Epidermal melanocyte (primary cell): ENCODE measurements at regions not wholly inside any gene's neighbourhood (a gene's known extent, or its start where the extent isn't known, plus 50 kb on each side); places are given as distances from the start of the nearest gene placed in this dataset.
A peak's percentile ranks its signal among the peaks of the same experiment; 100 is the strongest.
"Not testable (repeated sequence)": the region's sequence is repeated elsewhere in the genome, so short reads cannot be mapped to it uniquely, and the experiment has no call there.

ENCODE experiments used
- DNase-seq: peaks from one replicate; pipeline ENCODE4 v3.0.0; 2011; ENCODE audit warnings: low spot score; ENCODE audit not compliant: insufficient read length

GRCh38 chr1:161454865-161455707 lies 50.2 kb upstream of the FCGR2A start:
- DNase-seq: not testable (repeated sequence)

GRCh38 chr1:161453950-161454864 lies 51.0 kb upstream of the FCGR2A start:
- not testable (repeated sequence) for DNase-seq

- not testable (repeated sequence) for DNase-seq
Observed at GRCh38 chr1:161451698-161452348, 53.4 kb upstream of the FCGR2A start.

- not testable (repeated sequence) for DNase-seq
Observed at GRCh38 chr1:161447760-161448332, 57.4 kb upstream of the FCGR2A start.

GRCh38 chr1:161447040-161447759 lies 58.1 kb upstream of the FCGR2A start:
- DNase-seq: not testable (repeated sequence)

- not testable (repeated sequence) for DNase-seq
Observed at GRCh38 chr1:161444725-161445124, 60.5 kb upstream of the FCGR2A start.

GRCh38 chr1:161444255-161444654 lies 61.0 kb upstream of the FCGR2A start:
- not testable (repeated sequence) for DNase-seq

- peak; percentile 60 for DNase-seq
Observed at GRCh38 chr1:161440312-161440894, 64.9 kb upstream of the FCGR2A start.

GRCh38 chr1:161439280-161440232 lies 65.7 kb upstream of the FCGR2A start:
- DNase-seq: peak; percentile 14

- DNase-seq: not testable (repeated sequence)
Observed at GRCh38 chr1:161433191-161433590, 65.5 kb upstream of the CFAP126 start.

GRCh38 chr1:161432091-161432490 lies 64.4 kb upstream of the CFAP126 start:
- no peak for DNase-seq

- DNase-seq: no peak
Observed at GRCh38 chr1:161427733-161428516, 60.2 kb upstream of the CFAP126 start.

GRCh38 chr1:161422914-161423313 lies 55.2 kb upstream of the CFAP126 start:
- not testable (repeated sequence) for DNase-seq

- no peak for DNase-seq
Observed at GRCh38 chr1:161421456-161421855, 53.8 kb upstream of the CFAP126 start.

GRCh38 chr1:161420763-161421455 lies 53.2 kb upstream of the CFAP126 start:
- DNase-seq: no peak

- not testable (repeated sequence) for DNase-seq
Observed at GRCh38 chr1:161417536-161417935, 49.9 kb upstream of the CFAP126 start.
